ENCODE measurements at regions not wholly inside any gene's neighbourhood (a gene's known extent, or its start where the extent isn't known, plus 50 kb on each side); places are given as distances from the start of the nearest gene placed in this dataset.

DNA sequence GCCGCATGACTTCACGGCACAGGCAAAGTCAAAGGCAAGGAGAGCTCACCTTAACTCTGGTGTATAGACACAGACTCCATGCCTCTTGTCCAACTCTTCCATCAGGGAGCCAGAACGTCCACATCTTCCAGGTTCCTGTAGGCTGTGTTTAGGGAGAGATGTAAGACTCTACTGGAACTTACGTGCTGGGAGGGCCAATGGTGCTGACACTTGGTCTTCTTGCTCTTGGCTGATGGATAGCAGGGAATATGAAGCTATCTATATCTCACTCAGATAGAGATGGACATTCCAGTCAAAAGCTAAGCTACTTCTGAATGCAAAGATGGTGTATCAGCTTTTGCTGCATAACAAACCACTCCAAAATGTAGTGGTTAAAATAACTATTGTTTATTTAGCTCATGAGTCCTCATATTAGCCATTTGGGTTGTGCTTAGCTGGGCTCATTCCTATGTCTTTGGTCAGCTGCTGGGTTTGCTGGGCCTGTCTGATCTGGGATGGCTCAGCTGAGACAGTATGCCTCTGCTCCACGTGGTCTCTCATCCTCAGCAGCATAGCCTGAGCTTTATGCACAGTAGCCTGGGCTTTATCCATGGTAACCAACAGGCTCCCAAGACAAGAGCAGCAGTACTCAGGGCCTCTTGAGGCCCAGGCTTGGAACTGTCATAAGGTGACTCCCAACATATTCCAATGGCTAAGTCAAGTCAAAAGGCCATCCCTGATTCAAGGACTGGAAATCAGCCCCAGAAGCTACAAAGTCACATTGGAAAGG is 111.6 kb downstream of the SNX5 start:
- no peak for DNase-seq

DNA sequence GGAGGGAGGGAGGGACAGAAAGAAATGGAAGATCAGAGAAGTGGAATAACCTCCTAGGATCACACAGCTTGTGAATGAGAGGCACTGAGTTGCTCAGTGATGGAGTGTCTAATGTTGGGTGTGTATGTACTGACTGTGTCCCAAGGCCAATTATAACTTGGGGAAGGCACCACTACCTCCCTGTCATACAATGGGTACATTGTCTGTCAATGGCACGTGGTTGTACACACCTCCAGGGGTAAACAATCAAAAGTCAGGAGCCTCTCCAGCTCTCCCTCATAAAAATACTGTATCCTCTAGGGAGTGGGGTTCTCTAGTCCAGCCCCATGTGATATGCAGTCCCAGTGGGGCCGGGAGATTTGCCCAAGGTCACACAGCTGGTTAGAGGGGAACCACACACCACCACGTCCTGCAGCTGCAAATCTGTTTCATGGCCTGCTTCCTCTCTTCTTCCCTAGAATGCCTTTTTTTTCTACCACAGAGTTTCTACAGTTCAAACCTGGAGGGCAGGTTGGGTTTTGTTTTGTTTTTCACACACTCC is 112.5 kb downstream of the SNX5 start:
- DNase-seq: no peak

DNA sequence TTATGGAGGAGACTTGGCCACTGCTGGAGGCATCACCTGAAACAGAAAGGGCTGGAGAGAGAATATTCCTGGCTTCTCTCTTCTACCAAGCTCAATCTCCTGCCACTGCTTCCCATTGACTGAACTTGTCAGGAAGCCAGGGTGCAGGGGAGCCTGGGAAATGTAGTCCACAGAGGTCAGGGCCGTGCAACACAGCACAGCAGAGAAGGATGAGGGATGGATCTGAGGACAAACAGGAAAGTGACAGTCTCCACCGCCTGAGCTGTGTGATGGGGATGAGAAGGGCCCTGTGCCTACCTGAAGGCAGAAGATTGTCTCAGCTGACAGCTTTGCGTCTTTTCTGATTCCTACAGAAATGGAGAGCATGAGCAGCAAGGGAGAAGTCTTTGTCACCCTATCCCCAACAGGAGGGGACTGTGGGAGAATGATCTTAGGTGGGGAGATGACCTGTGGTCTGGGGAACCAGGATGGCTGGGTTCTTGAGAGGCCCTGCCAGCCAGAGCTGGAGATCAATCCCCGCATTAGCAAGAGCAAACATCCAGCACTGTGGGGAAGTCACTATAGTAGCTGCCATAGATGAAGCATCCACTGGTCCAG is 114.2 kb downstream of the SNX5 start:
- no peak for DNase-seq

DNA sequence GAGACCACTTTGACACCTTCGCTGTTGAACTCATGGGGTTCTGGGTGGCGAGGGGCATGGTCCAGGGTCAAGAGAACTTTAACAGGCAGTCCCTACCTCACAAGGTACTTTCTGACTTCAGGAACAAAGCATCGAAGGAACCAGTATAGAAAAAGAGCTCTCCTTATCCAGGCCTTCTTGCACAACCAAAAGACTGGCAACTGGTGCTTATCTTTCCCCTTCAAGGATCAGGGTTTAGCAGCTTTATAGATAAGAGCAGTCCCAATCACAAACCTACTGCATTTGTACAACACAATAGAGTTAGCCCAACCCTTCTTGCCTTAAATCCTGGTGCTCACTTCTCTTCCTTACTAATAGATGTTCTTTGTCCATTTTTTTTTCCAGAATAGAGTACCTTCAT is 116.3 kb downstream of the SNX5 start:
- DNase-seq: no peak

DNA sequence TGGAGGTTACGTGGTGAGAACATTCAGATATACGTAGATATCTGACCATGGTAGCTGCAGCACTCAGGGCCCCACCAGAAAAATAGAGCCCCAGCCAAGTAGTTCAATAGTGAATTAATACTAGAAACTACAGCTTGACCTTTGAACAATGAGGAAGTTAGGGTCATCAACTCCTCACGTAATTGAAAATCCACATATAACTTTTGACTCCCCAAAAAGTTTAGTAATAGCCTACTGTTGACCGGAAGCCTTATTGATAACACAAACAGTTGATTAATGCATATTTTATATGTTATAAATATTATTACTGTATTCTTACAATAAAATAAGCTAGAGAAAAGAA is 117.9 kb downstream of the SNX5 start:
- no peak for DNase-seq

DNA sequence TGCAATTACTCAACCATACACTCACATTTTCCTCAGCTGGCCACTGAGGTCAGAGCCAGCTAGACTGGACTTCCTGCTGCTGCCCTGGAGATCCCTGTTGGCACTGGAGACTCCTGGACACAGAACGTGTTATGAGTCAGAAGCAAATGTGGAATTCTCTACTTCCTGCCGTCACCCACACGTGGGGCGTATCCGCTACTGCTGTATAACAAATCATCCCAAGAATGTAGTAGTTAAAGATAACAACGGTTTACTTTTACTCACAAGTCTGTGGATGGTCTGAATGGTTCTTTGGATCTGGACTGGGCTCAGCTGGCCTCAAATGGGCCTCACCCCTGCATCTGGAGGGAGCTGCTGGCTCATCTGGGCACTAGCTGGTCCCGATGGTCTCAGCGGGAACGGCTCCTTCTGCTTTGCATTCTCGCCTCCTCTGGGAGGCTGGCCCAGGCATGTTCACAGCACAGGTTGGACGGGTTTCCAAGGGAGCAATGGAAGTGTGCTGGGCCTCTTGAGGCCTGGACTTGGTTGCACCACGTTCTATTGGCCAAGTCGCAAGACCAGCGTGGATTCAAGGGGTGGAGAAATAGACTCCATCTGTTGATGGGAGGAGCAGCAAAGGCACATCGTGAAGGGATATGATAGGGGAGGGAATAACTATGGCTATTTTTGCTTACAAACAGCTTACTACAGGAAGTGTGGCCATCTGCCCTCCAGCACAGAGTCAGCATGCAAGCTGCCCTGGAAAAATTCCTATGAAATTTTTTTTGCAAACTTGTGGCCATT is 118.5 kb downstream of the SNX5 start:
- no peak for DNase-seq

DNA sequence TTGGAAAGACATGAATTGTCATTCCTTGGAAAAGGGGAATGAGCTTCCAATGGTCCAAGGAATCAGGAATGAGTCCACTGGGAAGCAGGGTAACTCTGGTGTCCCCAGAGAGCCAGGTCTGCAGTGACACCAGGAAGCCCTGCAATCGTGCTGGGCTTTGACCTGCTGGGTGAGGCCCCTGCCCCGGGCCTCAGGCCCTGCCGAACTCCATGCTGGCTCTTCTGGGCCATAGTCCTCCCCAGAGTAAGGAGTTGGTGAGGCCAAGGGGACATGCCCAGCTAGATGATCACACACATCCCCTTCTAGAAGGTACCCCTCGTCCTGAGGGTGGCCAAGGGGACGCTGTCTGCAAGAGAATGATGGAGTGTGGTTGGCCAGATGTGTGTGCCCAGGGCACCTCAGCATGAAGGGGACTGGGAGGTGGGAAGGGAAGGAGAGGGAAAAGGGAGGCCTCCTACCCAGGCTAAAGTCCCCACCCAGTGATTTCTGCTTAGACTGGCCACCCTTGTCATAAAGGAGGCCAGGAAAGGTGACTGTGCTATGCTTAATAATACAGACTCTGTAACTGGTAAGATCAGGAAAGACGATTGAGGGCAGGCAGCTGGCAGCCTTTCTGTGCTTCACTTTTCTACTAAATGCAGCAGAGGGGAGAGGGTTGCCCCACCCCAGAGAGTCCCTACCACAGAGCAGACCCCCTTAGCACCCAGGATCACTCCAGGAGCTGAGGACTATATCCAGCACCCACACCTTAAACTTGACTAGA is 119.3 kb downstream of the SNX5 start:
- DNase-seq: no peak

DNA sequence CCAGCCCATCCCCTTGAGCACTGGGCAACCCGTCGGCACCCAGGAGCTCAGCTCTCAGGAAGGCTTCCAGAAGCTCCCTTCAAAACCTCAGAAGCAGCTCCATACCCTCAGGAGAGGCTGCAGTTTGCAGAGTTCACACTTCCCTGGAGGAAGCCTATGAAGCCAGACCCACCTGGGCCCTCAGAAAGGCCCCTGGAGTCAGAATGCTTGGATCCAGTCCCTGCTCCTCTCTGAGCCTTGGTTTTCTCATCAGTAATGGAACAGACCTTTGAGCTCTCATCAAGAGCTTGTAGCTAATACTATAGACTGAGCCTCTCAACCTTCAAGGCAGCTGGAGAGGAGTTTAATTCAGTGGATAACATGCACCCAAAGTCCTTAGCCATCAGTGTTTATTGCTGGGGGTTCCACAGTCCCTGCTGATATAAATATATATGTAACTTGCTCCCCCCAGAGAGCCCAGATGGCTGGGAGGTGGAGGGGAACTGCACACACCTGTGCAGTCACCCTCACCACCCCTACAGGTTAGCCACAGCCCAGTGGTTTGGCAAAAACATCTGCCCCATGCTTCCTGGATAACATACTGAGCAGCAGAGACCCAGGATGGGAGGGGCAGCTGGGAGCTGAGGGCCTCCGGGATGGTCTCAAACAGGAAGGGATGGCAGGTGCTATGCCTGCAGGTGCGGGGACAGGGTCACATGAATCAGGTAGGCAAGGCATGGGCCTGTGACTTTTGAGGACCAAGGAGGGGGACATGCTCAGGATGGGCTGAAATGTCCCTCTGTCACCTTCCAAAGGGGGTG is 120.1 kb downstream of the SNX5 start:
- no peak for DNase-seq

DNA sequence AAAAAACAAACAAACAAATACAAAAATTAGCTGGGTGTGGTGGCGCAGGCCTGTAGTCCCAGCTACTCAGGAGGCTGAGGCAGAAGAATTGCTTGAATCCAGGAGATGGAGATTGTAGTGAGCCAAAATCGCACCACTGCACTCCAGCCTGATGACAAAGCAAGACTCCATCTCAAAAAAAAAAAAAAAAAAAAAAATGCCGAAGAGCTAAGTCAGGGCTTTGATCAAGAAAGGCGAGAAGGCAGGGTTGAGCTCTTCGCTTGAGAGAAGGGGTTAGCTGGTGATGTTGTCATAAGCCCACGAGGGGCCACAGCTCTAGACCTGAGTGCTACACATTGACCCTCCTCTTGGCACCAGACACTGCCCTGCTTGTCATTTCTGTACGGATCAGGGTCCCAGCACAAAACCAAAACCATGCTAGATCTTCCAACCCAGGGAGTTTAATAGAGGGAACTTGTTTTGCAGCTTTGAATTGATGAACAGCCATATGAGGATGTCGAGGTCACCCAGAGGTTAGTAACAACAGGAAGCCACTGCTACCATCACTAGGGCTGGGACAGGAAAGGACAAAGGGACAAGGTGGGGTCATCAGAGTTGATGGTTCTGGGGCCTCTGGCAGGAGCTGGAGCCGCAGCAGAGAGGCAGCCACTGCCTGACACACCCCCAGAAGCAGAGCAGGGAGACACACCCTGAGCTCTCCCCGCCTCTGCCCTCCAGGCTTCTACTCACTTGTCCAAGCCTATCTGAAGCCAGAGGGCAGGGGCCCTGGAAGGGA is 122.7 kb downstream of the SNX5 start:
- DNase-seq: no peak

DNA sequence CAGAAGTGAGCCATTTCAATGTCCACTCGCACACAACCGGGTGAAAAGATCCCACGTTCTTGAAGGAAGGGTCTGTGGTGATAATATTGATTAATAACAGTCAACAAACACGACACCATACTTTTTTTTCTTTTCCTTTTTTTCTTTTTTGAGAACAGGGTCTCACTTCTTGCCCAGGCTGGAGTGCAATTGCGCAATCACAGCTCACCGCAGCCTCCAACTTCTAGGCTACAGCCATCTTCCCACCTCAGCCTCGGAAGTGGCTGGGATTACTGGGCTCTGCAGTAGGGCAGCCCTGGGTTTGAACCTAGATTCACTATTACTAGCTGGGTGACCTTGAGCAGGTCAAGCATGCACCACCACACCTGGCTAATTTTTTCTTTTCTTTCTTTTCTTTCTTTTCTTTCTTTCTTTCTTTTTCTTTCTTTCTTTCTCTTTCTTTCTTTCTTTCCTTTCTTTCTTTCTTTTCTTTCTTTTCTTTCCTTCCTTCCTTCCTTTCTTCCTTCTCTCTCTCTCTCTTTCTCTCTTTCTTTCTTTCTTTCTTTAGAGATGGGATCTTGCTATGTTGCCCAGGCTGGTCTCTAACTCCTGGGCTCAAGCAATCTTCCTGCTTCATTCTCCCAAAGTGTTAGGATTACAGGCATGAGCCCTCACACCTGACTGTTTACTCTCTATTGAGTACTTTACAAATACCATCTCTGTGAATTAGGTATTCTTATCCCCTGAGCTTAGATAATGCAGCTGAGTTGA is 123.9 kb downstream of the SNX5 start:
- no peak for DNase-seq

DNA sequence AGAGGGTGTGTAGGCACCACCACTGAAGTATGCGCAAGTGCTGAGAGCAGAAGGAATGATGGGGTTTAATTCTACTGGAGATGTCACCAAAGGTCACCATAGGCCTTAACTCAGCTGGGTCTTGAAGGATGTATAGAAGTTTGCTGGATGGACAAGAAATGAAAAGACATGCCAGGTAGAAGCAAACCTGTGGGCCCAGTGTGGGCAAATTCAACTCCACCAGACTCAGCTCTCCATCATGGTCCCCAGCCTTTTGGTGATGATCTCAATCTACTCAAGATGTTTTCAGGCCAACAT is 124.5 kb downstream of the SNX5 start:
- no peak for DNase-seq

DNA sequence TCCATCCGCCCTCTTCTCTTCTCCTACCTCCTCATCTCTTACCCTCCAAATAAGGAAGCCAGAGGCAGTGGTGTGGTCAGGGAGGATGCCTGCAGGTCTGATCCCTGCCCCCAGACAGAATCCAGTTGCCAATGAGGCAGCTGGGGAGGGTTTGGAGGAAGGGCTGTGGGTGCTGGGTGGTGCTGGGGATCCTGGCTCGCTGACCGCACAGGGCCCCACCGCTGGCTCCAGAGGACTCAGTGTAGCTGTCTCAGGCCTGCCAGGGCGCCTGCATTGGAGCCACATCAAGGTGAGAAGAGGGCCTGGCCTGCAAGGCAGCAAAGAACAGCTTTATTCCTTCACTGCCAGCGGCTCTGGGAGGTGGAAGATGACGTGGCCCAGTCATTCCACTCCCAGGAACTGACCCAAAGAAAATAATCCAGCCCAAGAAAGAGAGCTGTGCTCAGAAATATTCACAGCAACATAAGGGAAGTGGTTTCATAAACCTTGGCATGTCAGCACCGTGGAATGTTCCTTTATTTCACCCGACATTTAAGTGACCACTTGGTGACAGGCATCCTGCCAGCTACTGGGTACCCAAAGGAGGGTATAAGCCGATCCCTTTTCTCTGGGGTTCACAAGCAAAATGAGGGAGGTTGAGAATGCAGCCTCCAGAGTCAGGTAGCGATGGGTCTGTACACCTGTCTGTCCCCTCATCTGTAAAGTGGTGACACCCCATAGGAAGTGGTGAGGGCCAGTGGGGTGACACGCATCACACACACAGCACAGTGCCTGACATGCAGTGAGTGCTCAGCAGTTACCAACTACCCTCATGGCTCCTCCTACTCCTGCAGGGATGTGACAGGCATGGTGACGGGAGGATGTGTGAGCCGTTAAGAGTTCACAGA is 125.1 kb downstream of the SNX5 start:
- no peak for DNase-seq

DNA sequence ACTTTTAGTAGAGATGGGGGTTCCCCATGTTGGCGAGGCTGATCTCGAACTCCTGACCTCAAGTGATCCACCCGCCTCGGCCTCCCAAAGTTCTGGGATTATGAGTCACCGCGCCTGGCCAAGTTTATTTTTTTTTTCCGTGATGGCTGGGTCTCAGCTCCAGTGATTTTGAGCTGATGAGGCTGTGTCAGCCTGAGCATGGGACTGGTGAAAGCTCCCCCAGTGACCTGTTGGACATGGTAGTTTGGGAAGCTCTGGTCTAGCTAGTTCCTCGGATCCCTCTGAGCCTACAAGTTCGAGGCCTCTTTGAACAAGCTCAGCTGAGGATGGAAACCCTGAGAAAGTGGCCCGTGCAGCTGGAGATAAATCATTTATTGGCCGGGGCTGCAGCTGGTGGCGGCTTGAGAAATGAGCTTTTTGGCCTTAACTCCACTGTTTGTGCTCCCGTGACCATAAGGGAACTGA is 126.8 kb downstream of the SNX5 start:
- DNase-seq: no peak

DNA sequence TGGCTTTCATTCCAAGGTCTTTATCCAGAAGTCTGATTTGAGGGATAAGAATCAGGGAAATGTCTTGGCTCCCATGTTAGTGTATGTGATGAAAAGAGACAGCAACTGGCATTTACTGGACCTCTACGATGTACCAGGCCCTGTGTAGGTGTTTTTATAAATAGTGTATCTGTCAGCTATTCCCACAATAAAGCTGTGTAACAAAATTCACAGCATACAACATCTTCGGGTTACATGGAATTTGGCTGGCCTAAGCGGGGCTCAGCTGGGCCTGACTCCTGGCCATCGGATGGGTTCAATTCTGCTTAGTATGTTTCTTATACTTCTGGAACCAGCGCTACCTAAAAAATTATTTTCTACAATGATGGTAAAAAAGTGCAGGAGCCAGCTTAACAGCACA is 128.2 kb downstream of the SNX5 start:
- DNase-seq: no peak

DNA sequence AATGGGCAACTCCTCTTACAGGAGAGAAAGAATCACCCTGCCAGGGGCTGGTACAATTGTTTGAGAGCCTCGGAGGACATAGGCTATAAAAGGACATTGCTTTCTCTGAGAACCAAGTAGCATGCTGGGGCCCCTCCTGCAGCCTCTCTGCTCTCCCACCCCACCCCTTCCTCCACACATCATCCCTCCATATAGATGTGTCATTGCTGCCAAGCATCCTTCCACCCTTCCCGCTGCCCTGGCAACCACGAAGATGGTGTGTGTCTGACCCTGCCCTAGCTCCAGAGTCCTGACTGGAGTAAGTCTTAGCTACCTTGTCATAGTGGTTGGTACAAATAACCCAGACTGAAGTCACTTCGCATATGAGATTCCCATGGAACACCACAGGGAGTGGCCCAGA is 129.7 kb downstream of the SNX5 start:
- DNase-seq: no peak

DNA sequence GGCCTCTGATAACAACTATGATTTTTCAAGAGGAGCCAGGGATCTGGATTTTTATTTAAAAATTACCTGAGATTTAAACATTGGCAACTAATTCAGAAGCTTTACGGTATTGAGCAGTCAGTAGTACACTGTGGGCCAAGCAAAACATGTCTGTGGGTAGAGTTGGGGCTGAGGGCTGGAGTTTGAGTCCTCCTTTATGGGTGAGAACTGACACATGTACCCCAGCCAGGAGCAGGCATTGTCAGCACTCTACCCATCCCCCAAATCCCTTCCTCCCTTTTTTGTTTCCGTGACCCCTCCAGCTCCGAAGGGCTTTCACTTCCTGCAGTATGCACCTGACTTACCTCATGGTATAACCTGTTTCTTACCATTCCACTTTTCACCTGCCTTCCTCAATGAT is 131.4 kb downstream of the SNX5 start:
- no peak for DNase-seq

DNA sequence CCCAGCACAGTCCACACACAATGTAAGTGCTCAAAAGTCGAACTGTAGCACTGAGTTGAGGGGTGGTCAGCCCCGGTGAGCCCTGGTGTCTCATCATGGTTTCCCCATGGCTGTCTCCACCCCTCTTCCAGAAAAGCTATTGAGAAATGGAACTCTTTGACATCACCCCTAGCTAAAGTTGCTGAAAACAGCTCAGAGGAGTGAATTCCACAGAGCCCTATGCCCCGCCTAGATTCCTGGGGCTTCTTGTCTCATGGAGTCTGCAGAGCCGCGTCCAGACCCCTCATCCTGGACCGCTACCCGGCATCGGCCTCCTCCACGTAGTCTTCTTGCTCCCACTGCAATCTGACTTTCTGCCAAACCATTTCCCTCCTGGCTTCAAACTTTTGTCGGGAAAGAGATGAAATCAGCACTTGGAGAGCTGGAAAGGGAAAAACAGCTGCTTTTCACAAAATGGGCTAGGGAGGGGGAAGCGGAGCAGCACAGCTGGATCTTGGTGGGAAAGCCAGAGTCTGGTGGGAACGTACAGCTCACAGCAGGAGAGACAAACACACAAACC is 132.2 kb downstream of the SNX5 start:
- no peak for DNase-seq

DNA sequence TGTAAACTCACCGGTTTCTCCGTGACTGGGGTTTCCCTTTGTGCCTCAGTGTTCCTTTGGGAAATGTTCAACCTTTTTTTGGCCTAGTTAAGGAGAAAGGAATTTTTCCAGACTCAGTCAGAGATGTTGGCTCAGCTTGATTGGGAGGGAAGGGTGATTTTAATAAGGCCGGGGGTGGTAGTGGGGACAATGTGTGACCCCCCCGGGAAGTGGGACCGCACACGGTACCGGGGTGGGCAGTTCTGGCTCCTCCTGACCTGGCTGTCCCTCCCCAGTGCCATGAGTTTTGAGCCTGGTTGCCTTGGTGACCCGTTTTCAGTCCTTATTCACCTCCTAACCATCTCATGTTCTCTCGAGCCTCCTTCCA is 132.7 kb downstream of the SNX5 start:
- DNase-seq: no peak

DNA sequence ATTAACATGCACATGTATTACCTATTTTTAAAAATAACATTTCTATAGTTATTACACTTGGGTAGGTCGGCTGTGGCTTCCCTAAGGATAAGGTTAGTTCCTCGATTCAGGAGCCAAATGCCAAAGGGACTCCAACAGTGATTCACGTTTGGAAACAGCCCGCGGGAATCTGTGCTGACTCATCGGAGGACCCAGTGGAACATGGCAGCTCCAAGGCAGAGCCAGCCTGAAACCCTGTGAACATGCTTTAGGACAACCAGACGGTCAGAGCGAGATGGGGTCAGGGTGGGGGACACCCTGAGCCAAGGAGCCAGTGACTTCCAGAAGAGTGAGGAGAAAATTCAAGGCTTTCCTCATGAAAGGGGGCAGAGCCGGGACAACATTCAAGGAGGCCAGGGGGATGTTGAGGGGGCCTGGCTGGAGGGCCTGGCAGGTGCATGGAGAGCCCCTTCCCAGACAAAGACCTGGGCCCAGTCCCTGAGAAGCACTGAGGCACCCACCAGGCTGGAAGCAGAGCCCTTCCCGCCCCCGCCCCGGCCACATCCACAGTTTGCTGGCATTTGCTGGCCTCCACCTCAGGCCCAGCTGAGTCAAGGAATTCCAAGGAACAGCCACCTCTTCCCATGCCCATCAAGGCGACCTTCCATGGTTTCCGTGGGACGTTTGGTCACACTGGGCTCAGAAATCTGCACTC is 133.2 kb downstream of the SNX5 start:
- no peak for DNase-seq

All from activated CD4-positive, alpha-beta T cell treated with anti-CD3 and anti-CD28 coated beads, Interleukin-2, amount 50 U/mL, for 48 hours (primary cell).